Stomach (tissue), 8 donors: ENCODE measurements at regions not wholly inside any gene's neighbourhood (a gene's known extent, or its start where the extent isn't known, plus 50 kb on each side); places are given as distances from the start of the nearest gene placed in this dataset.
A peak's percentile ranks its signal among the peaks of the same experiment; 100 is the strongest.

Source experiments
- DNase-seq, 2 donors: peaks; one replicate each; pipeline versions ENCODE4 v3.0.0 to v3.0.0-alpha.2; 2013 to 2019
- H3K27ac ChIP-seq, 5 donors: fragments of 200-600 bp in 4 of 5; sonication (generic) in 4 of 5; one replicate each; pipeline ENCODE4 v1.5.1; 2013 to 2019; ENCODE audit warnings: mild to moderate bottlenecking in 1 of 5, moderate library complexity in 1 of 5
- H3K27me3 ChIP-seq, 3 donors: fragments of 200-600 bp; sonication (generic); one replicate each; pipeline ENCODE4 v1.5.1; 2017 to 2019; ENCODE audit warnings: mixed run types in 1 of 3
- H3K36me3 ChIP-seq, 4 donors: fragments of 200-600 bp; sonication (generic); 1 replicate in 3 of 4; 2 replicates in 1 of 4; pipeline ENCODE4 v1.5.1; 2016 to 2019
- H3K4me1 ChIP-seq, 4 donors: fragments of 200-600 bp; sonication (generic); one replicate each; pipeline ENCODE4 v1.5.1; 2016 to 2019
- H3K4me3 ChIP-seq, 4 donors: fragments of 200-600 bp; sonication (generic) in 3 of 4; one replicate each; pipeline ENCODE4 v1.5.1; 2016 to 2019; ENCODE audit warnings: mild to moderate bottlenecking in 1 of 4
- H3K9me3 ChIP-seq, 4 donors: fragments of 200-600 bp; sonication (generic); one replicate each; pipeline ENCODE4 v1.5.1; 2016 to 2019
- CTCF ChIP-seq, 7 experiments: fragments of 450-650 bp in 4 of 7; fragments of 200-600 bp in 3 of 7; sonication (generic) in 3 of 7; IDR thresholded peaks; one replicate each; pipeline ENCODE4 v1.5.1; 2016 to 2019; ENCODE audit warnings: antibody characterized with exemption in 7 of 7, control low read depth in 2 of 7, mild to moderate bottlenecking in 1 of 7
- EP300 ChIP-seq: sonication (generic); formaldehyde crosslinking; IDR thresholded peaks from one replicate; pipeline ENCODE4 v1.6.1; 2017; ENCODE audit warnings: antibody characterized with exemption
- POLR2A ChIP-seq, 4 donors: fragments of 450-650 bp; IDR thresholded peaks; one replicate each; pipeline ENCODE4 v1.6.1; 2016; ENCODE audit warnings: antibody characterized with exemption in 4 of 4, control low read depth in 2 of 4, mild to moderate bottlenecking in 1 of 4, moderate library complexity in 1 of 4
- POLR2AphosphoS5 ChIP-seq, 3 donors: sonication (generic); formaldehyde crosslinking; IDR thresholded peaks; one replicate each; pipeline ENCODE4 v1.6.1; 2016; ENCODE audit warnings: antibody characterized with exemption in 3 of 3
- WGBS, 5 donors: extraction: QIAGEN DNeasy Blood & Tissue Kit in 3 of 5; methylation state at CpG; one replicate each; pipeline versions ENCODE4 v1.1.5 to v1.1.7; 2013 to 2018; 5-methylcytosine and 5-hydroxymethylcytosine counted together
- intact Hi-C: fragments of 100-400 bp; cut with DNase I; formaldehyde crosslinking; loops from one replicate; pipeline ENCODE4 v1.15.1; 2023; ENCODE audit warnings: low total_unique reads
- donor health status: healthy with polysubstance abuse.
- donor health status: Bipolar disorder and iron deficiency.
- donor health status: healthy.

GRCh38 chr14:48333221-48333920 is 658.0 kb upstream of the MDGA2 start:
- H3K27ac ChIP-seq: no peak overlapping the region
- DNase-seq: no peak
- intact Hi-C loops: no loop called here
- 20 to 32% (median 24%) methylated on average over 2 of the region's 2 CpGs for WGBS, 5 donors
- H3K4me3 ChIP-seq: no peak overlapping the region
- H3K4me1 ChIP-seq: no peaks in the 10 kb centered on the region
- no peaks in the 10 kb centered on the region for H3K36me3 ChIP-seq
- peaks cover 0 to 8% (median 0%) of the 10 kb centered on the region in 4 donors for H3K9me3 ChIP-seq
- no peaks in the 10 kb centered on the region for H3K27me3 ChIP-seq
- TF ChIP-seq POLR2A (IDR thresholded peaks at IDR 0.05) (no peak), CTCF (IDR thresholded peaks at IDR 0.05) (no peak)

GRCh38 chr14:48331421-48331820 is 656.0 kb upstream of the MDGA2 start:
- intact Hi-C loops: no loop called here
- no peak for TF ChIP-seq EP300
- TF ChIP-seq CTCF (IDR thresholded peaks at IDR 0.05): no peak
- TF ChIP-seq POLR2AphosphoS5 (IDR thresholded peaks at IDR 0.05): no peak
- TF ChIP-seq POLR2A (IDR thresholded peaks at IDR 0.05): no peak
- H3K4me3 ChIP-seq: no peak overlapping the region
- H3K27me3 ChIP-seq: no peaks in the 10 kb centered on the region
- no peaks in the 10 kb centered on the region for H3K36me3 ChIP-seq
- H3K27ac ChIP-seq: no peak overlapping the region
- H3K4me1 ChIP-seq: no peaks in the 10 kb centered on the region
- H3K9me3 ChIP-seq: peaks cover 0 to 4% (median 0%) of the 10 kb centered on the region in 4 donors
- 26 to 63% (median 39%) methylated on average over 1 of the region's 1 CpG for WGBS, 5 donors
- no peak for DNase-seq

GRCh38 chr14:48325486-48325885 is 650.1 kb upstream of the MDGA2 start:
- H3K4me1 ChIP-seq: no peaks in the 10 kb centered on the region
- TF ChIP-seq EP300 (no peak), POLR2AphosphoS5 (IDR thresholded peaks at IDR 0.05) (no peak)
- no peak overlapping the region for H3K27ac ChIP-seq
- H3K36me3 ChIP-seq: no peaks in the 10 kb centered on the region
- H3K4me3 ChIP-seq: no peak overlapping the region
- H3K27me3 ChIP-seq: no peaks in the 10 kb centered on the region
- H3K9me3 ChIP-seq: peaks cover 0 to 4% (median 0%) of the 10 kb centered on the region in 4 donors
- intact Hi-C loops: no loop called here
- WGBS, 5 donors: 52 to 80% (median 65%) methylated on average over 1 of the region's 1 CpG
- no peak for DNase-seq

GRCh38 chr14:48323665-48324064 is 648.3 kb upstream of the MDGA2 start:
- Histone ChIP-seq H3K27me3 (no peaks in the 10 kb centered on the region), H3K4me1 (no peaks in the 10 kb centered on the region), H3K36me3 (no peaks in the 10 kb centered on the region), H3K9me3 (no peaks in the 10 kb centered on the region), H3K4me3 (no peak overlapping the region), H3K27ac (no peak overlapping the region)
- intact Hi-C loops: no loop called here
- WGBS, 5 donors: 36 to 56% (median 52%) methylated on average over 6 of the region's 6 CpGs
- peak in 1 of 2 donors; percentile 3 for DNase-seq
- TF ChIP-seq POLR2AphosphoS5 (IDR thresholded peaks at IDR 0.05) (no peak), EP300 (no peak), POLR2A (IDR thresholded peaks at IDR 0.05) (no peak), CTCF (IDR thresholded peaks at IDR 0.05) (no peak)

GRCh38 chr14:48319823-48320222 is 644.4 kb upstream of the MDGA2 start:
- Histone ChIP-seq H3K4me3 (no peak overlapping the region), H3K27me3 (no peaks in the 10 kb centered on the region), H3K9me3 (peaks cover 0 to 3% (median 0%) of the 10 kb centered on the region in 4 donors), H3K4me1 (no peaks in the 10 kb centered on the region), H3K27ac (no peak overlapping the region), H3K36me3 (no peaks in the 10 kb centered on the region)
- no peak for DNase-seq
- TF ChIP-seq POLR2AphosphoS5 (IDR thresholded peaks at IDR 0.05): no peak
- TF ChIP-seq EP300: no peak
- TF ChIP-seq POLR2A (IDR thresholded peaks at IDR 0.05): no peak
- intact Hi-C loops: no loop called here
